GM12875 (cell line): ENCODE measurements at regions not wholly inside any gene's neighbourhood (a gene's known extent, or its start where the extent isn't known, plus 50 kb on each side); places are given as distances from the start of the nearest gene placed in this dataset.
"Not testable (repeated sequence)": the region's sequence is repeated elsewhere in the genome, so short reads cannot be mapped to it uniquely, and the experiment has no call there.

Experiments used
- H3K4me3 ChIP-seq: one replicate; pipeline ENCODE4 v1.5.1; 2011; ENCODE audit warnings: low read depth, low read length, control low read depth
- CTCF ChIP-seq: IDR thresholded peaks from 2 replicates; pipeline ENCODE4 v1.5.1; 2011; ENCODE audit warnings: low read depth, mild to moderate bottlenecking, control low read depth, inconsistent platforms, low read length, moderate library complexity, borderline replicate concordance; ENCODE audit not compliant: insufficient read depth

GRCh38 chr7:115300231-115300870, 378.5 kb downstream of the MDFIC start:
- no peak for TF ChIP-seq CTCF
- H3K4me3 ChIP-seq = no peak overlapping the region

DNA sequence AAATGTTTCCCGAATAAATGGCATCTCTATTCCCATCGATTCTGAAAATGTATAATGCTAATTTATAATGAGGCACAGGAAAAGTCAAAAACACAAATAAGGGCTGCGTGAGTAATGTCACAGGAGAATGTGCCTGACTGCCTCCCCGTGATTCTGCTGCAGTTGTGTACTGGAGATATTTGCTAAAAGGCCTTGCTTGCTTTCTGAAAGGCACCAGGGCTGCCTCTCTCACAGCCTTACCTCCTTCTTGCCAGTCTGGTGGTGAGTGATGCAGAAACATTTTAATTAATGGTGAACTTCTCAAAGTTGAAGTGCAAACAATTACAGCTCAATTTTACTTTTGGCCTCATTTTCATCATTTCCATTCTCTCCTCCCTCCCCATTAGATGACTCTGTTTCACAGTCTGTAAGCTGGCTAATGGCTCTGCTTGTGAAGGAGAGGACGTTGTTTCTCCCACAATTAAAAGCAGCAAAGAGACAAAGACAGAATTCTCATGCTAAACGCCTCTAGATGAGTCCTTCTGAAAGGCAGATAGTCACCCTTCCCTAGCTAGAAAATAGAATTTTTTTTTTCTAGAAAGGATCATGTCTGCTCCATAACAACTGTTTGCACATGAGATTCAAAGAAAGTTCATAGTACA, 377.6 kb downstream of the MDFIC start:
- H3K4me3 ChIP-seq = no peak overlapping the region
- TF ChIP-seq CTCF = no peak

GRCh38 chr7:115297656-115298055, 375.8 kb downstream of the MDFIC start:
- TF ChIP-seq CTCF = no peak
- H3K4me3 ChIP-seq = no peak overlapping the region

GRCh38 chr7:115293628-115294240, 371.8 kb downstream of the MDFIC start:
- H3K4me3 ChIP-seq = no peak overlapping the region
- no peak for TF ChIP-seq CTCF

DNA sequence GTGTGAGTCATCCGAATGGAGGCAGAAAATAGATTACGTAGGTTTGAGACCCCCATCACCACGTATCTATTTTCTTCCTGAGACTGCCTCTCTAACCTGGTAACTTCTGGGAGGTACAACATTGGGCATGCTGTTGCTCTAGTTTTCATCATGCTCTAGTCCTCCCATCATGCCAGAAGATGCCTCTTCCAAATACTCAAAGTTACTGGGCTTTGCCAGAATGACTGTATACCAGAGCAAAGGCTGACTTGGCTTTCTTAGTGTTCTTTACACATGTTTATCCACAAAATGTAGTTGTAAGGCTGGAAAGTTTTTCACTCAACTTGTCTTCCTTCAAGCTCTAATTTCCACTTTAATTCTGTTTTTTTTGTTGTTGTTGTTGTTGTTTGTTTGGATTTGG, 370.5 kb downstream of the MDFIC start:
- no peak overlapping the region for H3K4me3 ChIP-seq
- TF ChIP-seq CTCF = no peak

DNA sequence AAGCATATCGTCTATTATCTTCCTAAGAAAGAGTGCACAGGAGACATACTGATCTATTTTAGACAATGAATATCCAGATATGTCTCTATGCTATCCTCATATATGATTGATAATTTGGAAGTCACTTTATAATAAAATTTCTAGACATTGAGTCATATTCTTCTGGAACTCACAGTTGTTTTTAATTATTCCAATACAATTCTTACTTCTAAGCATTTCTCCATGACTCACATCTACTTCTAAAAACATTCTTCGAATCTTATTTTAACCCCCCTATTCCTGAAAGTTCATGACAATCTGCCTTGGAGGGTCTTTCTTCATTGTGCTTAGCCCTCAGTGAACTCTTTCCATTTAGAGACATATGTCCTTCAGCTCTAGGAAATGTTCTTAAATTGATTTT, 368.1 kb downstream of the MDFIC start:
- TF ChIP-seq CTCF = no peak
- H3K4me3 ChIP-seq = no peak overlapping the region

DNA sequence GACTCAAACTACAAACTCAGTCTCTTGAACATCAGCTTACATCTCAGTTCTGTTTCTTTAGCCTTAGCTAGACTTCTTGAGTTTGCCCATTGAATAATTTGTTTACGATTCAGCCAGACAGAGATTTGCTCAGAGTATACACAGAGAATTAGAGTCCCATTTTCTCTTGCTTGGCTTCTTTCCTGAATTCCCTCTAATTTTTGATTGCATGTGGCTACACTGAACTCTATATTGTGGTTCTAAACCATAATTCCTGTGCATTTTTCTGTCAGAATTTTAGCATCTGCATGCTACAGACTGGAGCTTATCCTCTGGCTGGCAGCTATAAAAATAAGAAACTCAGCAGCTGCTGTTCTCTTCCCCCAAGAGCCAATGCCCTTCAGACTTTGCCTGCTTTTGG, 354.9 kb downstream of the MDFIC start:
- no peak overlapping the region for H3K4me3 ChIP-seq
- TF ChIP-seq CTCF = no peak

DNA sequence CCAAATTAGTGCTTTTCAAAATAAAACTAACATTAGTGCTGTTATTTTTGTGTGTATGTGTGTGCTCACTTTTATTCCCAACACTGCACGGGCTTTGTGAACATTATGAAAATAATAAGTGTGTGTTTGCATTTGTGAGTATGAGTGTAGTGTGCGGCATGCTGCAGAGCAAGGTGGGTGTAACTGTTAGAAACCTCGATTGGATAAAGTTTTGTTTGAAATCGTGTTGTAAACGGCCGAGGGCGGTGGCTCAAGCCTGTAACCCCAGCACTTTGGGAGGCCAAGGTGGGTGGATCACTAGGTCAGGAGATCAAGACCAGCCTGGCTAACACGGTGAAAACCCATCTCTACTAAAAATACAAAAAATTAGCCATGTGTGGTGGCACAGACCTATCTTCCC, 352.0 kb downstream of the MDFIC start:
- not testable (repeated sequence) for H3K4me3 ChIP-seq
